Activated CD8-positive, alpha-beta T cell treated with anti-CD3 and anti-CD28 coated beads for 36 hours (primary cell): ENCODE measurements at regions not wholly inside any gene's neighbourhood (a gene's known extent, or its start where the extent isn't known, plus 50 kb on each side); places are given as distances from the start of the nearest gene placed in this dataset.

Experiments used
- ATAC-seq: fragments of 200-7000 bp; cut with Tn5 transposase; one replicate; pipeline ENCODE4 v1.10.0; 2021; ENCODE audit warnings: mild to moderate bottlenecking, moderate library complexity
- CTCF ChIA-PET: fragments of 350-600 bp; sonication (Branson Sonifier 250); formaldehyde crosslinking; loops from one replicate; lab custom pipeline; 2021; ENCODE audit warnings: antibody characterized with exemption; lab: Charles Lee
- POLR2A ChIA-PET: fragments of 350-600 bp; sonication (Branson Sonifier 250); formaldehyde crosslinking; loops from one replicate; lab custom pipeline; 2021; ENCODE audit warnings: antibody characterized with exemption; lab: Charles Lee
- DNase-seq: peaks from one replicate; pipeline ENCODE4 v3.0.0-alpha.2; 2020
- H3K27ac Mint-ChIP-seq: one replicate; pipeline ENCODE4 v1.8.0; 2021; ENCODE audit warnings: mild to moderate bottlenecking, mixed read lengths
- H3K27me3 Mint-ChIP-seq: one replicate; pipeline ENCODE4 v1.8.0; 2021; ENCODE audit warnings: mixed read lengths
- H3K36me3 Mint-ChIP-seq: one replicate; pipeline ENCODE4 v1.8.0; 2021; ENCODE audit warnings: low read depth, mixed read lengths
- H3K4me1 Mint-ChIP-seq: one replicate; pipeline ENCODE4 v1.8.0; 2021; ENCODE audit warnings: low read depth, mixed read lengths
- H3K4me3 Mint-ChIP-seq: one replicate; pipeline ENCODE4 v1.8.0; 2021; ENCODE audit warnings: mild to moderate bottlenecking, moderate library complexity, mixed read lengths
- H3K9me3 Mint-ChIP-seq: one replicate; pipeline ENCODE4 v1.8.0; 2021; ENCODE audit warnings: mixed read lengths
- CTCF ChIP-seq: fragments of 200-600 bp; IDR thresholded peaks from one replicate; pipeline ENCODE4 v1.8.0; 2022; ENCODE audit warnings: antibody characterized with exemption, mild to moderate bottlenecking
- intact Hi-C: fragments of 100-400 bp; cut with micrococcal nuclease; formaldehyde crosslinking; loops from one replicate; pipeline ENCODE4 v1.10.0; 2022

- Mint-ChIP-seq H3K27ac (no peak overlapping the region), H3K4me3 (no peak overlapping the region), H3K36me3 (no peaks in the 10 kb centered on the region), H3K4me1 (no peaks in the 10 kb centered on the region), H3K9me3 (peaks cover 2% of the 10 kb centered on the region), H3K27me3 (no peaks in the 10 kb centered on the region)
- ATAC-seq = no peak
- DNase-seq = no peak
- intact Hi-C loops = no loop called here
- TF ChIP-seq CTCF = no peak
- POLR2A ChIA-PET = no interaction called here
- CTCF ChIA-PET = no interaction called here
These were observed 402.4 kb upstream of the ZP4 start for GRCh38 chr1:238293075-238293474.

GRCh38 chr1:238281418-238281817 lies 390.7 kb upstream of the ZP4 start:
- intact Hi-C loops = no loop called here
- DNase-seq = no peak
- H3K4me3 Mint-ChIP-seq = no peak overlapping the region
- POLR2A ChIA-PET = no interaction called here
- H3K9me3 Mint-ChIP-seq = peaks cover 6% of the 10 kb centered on the region
- TF ChIP-seq CTCF = no peak
- no peak overlapping the region for H3K27ac Mint-ChIP-seq
- H3K27me3 Mint-ChIP-seq = no peaks in the 10 kb centered on the region
- no peak for ATAC-seq
- no peaks in the 10 kb centered on the region for H3K4me1 Mint-ChIP-seq
- CTCF ChIA-PET = no interaction called here
- H3K36me3 Mint-ChIP-seq = no peaks in the 10 kb centered on the region

- H3K27me3 Mint-ChIP-seq = no peaks in the 10 kb centered on the region
- H3K4me3 Mint-ChIP-seq = no peak overlapping the region
- DNase-seq = no peak
- H3K4me1 Mint-ChIP-seq = no peaks in the 10 kb centered on the region
- ATAC-seq = no peak
- H3K9me3 Mint-ChIP-seq = peaks cover 15% of the 10 kb centered on the region
- no peak for TF ChIP-seq CTCF
- POLR2A ChIA-PET = no interaction called here
- intact Hi-C loops = no loop called here
- H3K27ac Mint-ChIP-seq = no peak overlapping the region
- H3K36me3 Mint-ChIP-seq = no peaks in the 10 kb centered on the region
- CTCF ChIA-PET = no interaction called here
These were observed 389.1 kb upstream of the ZP4 start for GRCh38 chr1:238279694-238280380.

GRCh38 chr1:238272145-238272544 lies 381.4 kb upstream of the ZP4 start:
- POLR2A ChIA-PET = no interaction called here
- no peaks in the 10 kb centered on the region for H3K4me1 Mint-ChIP-seq

GRCh38 chr1:238265866-238266265 lies 375.1 kb upstream of the ZP4 start:
- Mint-ChIP-seq H3K27me3 (no peaks in the 10 kb centered on the region), H3K4me1 (no peaks in the 10 kb centered on the region), H3K27ac (no peak overlapping the region), H3K36me3 (no peaks in the 10 kb centered on the region), H3K4me3 (no peak overlapping the region), H3K9me3 (peaks cover 3% of the 10 kb centered on the region)
- intact Hi-C loops = no loop called here
- no peak for TF ChIP-seq CTCF
- no peak for DNase-seq
- ChIA-PET POLR2A (no interaction called here), CTCF (no interaction called here)
- ATAC-seq = no peak

More at GRCh38 chr1:238272145-238272544, 381.4 kb upstream of the ZP4 start:
- DNase-seq = no peak
- H3K27me3 Mint-ChIP-seq = no peaks in the 10 kb centered on the region
- H3K4me3 Mint-ChIP-seq = no peak overlapping the region
- intact Hi-C loops = no loop called here
- no peaks in the 10 kb centered on the region for H3K36me3 Mint-ChIP-seq
- H3K9me3 Mint-ChIP-seq = peaks cover 18% of the 10 kb centered on the region
- ATAC-seq = no peak
- no peak overlapping the region for H3K27ac Mint-ChIP-seq
- CTCF ChIA-PET = no interaction called here
- no peak for TF ChIP-seq CTCF
